H1 (cell line): ENCODE measurements at regions not wholly inside any gene's neighbourhood (a gene's known extent, or its start where the extent isn't known, plus 50 kb on each side); places are given as distances from the start of the nearest gene placed in this dataset.

Experiments
- CTCF ChIA-PET: fragments of 300-600 bp; sonication (Branson Sonifier 250); formaldehyde crosslinking; loops from one replicate; lab custom pipeline; 2021; ENCODE audit not compliant: partially characterized antibody; lab: Charles Lee
- POLR2A ChIA-PET: fragments of 300-600 bp; sonication (Branson Sonifier 250); formaldehyde crosslinking; loops from one replicate; lab custom pipeline; 2021; ENCODE audit warnings: inconsistent platforms; ENCODE audit not compliant: partially characterized antibody; lab: Charles Lee
- DNase-seq, 2 experiments: peaks; one replicate each; pipeline versions ENCODE4 v3.0.0 to v3.0.0-alpha.2; 2010 to 2022; ENCODE audit warnings: low spot score in 2 of 2, low read depth in 1 of 2, mixed read lengths in 1 of 2
- FAIRE-seq: peaks from 2 replicates; lab custom pipeline; 2011; peaks lifted over from hg19 to GRCh38; lab: Jason Lieb, UNC
- H2AFZ ChIP-seq: 2 replicates; pipeline ENCODE4 v1.8.1; 2012; ENCODE audit warnings: low read length, inconsistent platforms
- H2AK5ac ChIP-seq: 2 replicates; pipeline ENCODE4 v1.6.1; 2013; ENCODE audit warnings: low read depth, low read length
- H2BK120ac ChIP-seq: replicated peaks from 2 replicates; pipeline ENCODE3; 2013; ENCODE audit warnings: low read depth, low read length, inconsistent platforms
- H2BK12ac ChIP-seq: 2 replicates; pipeline ENCODE4 v1.6.1; 2013; ENCODE audit warnings: low read depth, low read length
- H2BK15ac ChIP-seq: 2 replicates; pipeline ENCODE4 v1.6.1; 2013; ENCODE audit warnings: low read length
- H2BK20ac ChIP-seq: 2 replicates; pipeline ENCODE4 v1.6.1; 2013; ENCODE audit warnings: low read length
- H2BK5ac ChIP-seq: 2 replicates; pipeline ENCODE4 v1.6.1; 2013; ENCODE audit warnings: low read depth, low read length
- H3K14ac ChIP-seq: 2 replicates; pipeline ENCODE4 v1.6.1; 2013; ENCODE audit warnings: inconsistent platforms; ENCODE audit not compliant: insufficient read length
- H3K18ac ChIP-seq: 2 replicates; pipeline ENCODE4 v1.6.1; 2013; ENCODE audit warnings: low read length; ENCODE audit errors: extremely low read depth
- H3K23ac ChIP-seq: 2 replicates; pipeline ENCODE4 v1.6.1; 2013; ENCODE audit warnings: inconsistent platforms; ENCODE audit not compliant: insufficient read length
- H3K23me2 ChIP-seq: 2 replicates; pipeline ENCODE4 v1.6.1; 2013; ENCODE audit warnings: low read depth, low read length
- H3K27ac ChIP-seq: 2 replicates; pipeline ENCODE4 v1.6.1; 2011; ENCODE audit warnings: low read depth, low read length, inconsistent platforms
- H3K27me3 ChIP-seq, 4 experiments: replicated peaks in 1 of 4; 1 replicate in 1 of 4; 2 replicates in 3 of 4; pipeline versions ENCODE4 v1.6.1 to v1.8.1; 2011 to 2013; ENCODE audit warnings: low read length in 3 of 4, mild to moderate bottlenecking in 3 of 4, inconsistent platforms in 2 of 4, mixed read lengths in 2 of 4, moderate library complexity in 1 of 4; ENCODE audit not compliant: control insufficient read depth in 3 of 4, insufficient read depth in 3 of 4; ENCODE audit errors: extremely low read depth in 1 of 4
- H3K36me3 ChIP-seq, 4 experiments: 2 replicates each; pipeline versions ENCODE4 v1.6.1 to v1.8.1; 2011 to 2013; ENCODE audit warnings: mild to moderate bottlenecking in 4 of 4, low read length in 3 of 4, moderate library complexity in 2 of 4, control low read depth in 1 of 4, inconsistent platforms in 1 of 4; ENCODE audit not compliant: insufficient read depth in 4 of 4, control insufficient read depth in 2 of 4
- H3K4ac ChIP-seq: replicated peaks from 2 replicates; pipeline ENCODE3; 2013; ENCODE audit warnings: low read length, low read depth, mixed read lengths, inconsistent platforms; ENCODE audit not compliant: insufficient read length
- H3K4me1 ChIP-seq, 4 experiments: replicated peaks in 1 of 4; 1 replicate in 1 of 4; 2 replicates in 3 of 4; pipeline versions ENCODE4 v1.6.1 to v1.8.1; 2011 to 2013; ENCODE audit warnings: low read length in 3 of 4, inconsistent platforms in 2 of 4, mixed read lengths in 1 of 4; ENCODE audit not compliant: insufficient read depth in 4 of 4, control insufficient read depth in 3 of 4
- H3K4me2 ChIP-seq, 2 experiments: 2 replicates each; pipeline versions ENCODE4 v1.6.1 to v1.8.1; 2011 to 2013; ENCODE audit warnings: low read depth in 2 of 2, low read length in 2 of 2, control low read depth in 1 of 2, inconsistent platforms in 1 of 2, mild to moderate bottlenecking in 1 of 2; ENCODE audit not compliant: insufficient read depth in 1 of 2
- H3K4me3 ChIP-seq, 4 experiments: fragments of 200-600, 300-600 bp in 1 of 4; sonication (generic), shearing (Covaris generic), sonication (Bioruptor Twin) in 1 of 4; 2 replicates each; pipeline versions ENCODE4 v1.5.1 to v1.8.1; 2011 to 2016; ENCODE audit warnings: low read length in 4 of 4, low read depth in 3 of 4, control low read depth in 2 of 4, inconsistent platforms in 2 of 4, mild to moderate bottlenecking in 2 of 4, mixed read lengths in 1 of 4, moderate library complexity in 1 of 4; ENCODE audit not compliant: insufficient read depth in 2 of 4; ENCODE audit errors: extremely low read depth in 1 of 4
- H3K56ac ChIP-seq: replicated peaks from 2 replicates; pipeline ENCODE3; 2013; ENCODE audit warnings: low read depth, mild to moderate bottlenecking, mixed read lengths, low read length, inconsistent platforms; ENCODE audit not compliant: insufficient read length
- H3K79me1 ChIP-seq: 2 replicates; pipeline ENCODE4 v1.6.1; 2013; ENCODE audit warnings: low read depth, low read length, control low read depth
- H3K79me2 ChIP-seq, 2 experiments: 2 replicates each; pipeline versions ENCODE4 v1.6.1 to v1.8.1; 2012 to 2013; ENCODE audit warnings: low read length in 2 of 2, mild to moderate bottlenecking in 2 of 2, inconsistent platforms in 1 of 2; ENCODE audit not compliant: insufficient read depth in 2 of 2, control insufficient read depth in 1 of 2
- H3K9ac ChIP-seq, 4 experiments: replicated peaks in 1 of 4; 1 replicate in 1 of 4; 2 replicates in 3 of 4; pipeline versions ENCODE4 v1.6.1 to v1.8.1; 2011 to 2013; ENCODE audit warnings: low read depth in 3 of 4, low read length in 3 of 4, control low read depth in 2 of 4, mild to moderate bottlenecking in 2 of 4, moderate library complexity in 2 of 4, inconsistent platforms in 1 of 4; ENCODE audit errors: extremely low read depth in 1 of 4
- H3K9me3 ChIP-seq, 2 experiments: 2 replicates each; pipeline versions ENCODE4 v1.6.1 to v1.8.1; 2012 to 2013; ENCODE audit warnings: mild to moderate bottlenecking in 2 of 2, moderate library complexity in 2 of 2, control low read depth in 1 of 2, inconsistent platforms in 1 of 2, low read depth in 1 of 2, low read length in 1 of 2, mixed read lengths in 1 of 2; ENCODE audit not compliant: insufficient read depth in 2 of 2
- H4K20me1 ChIP-seq, 2 experiments: replicated peaks in 1 of 2; 2 replicates each; pipeline versions ENCODE3 to v1.8.1; 2011 to 2013; ENCODE audit warnings: inconsistent platforms in 2 of 2, low read length in 2 of 2, mild to moderate bottlenecking in 1 of 2; ENCODE audit not compliant: insufficient read depth in 2 of 2, control insufficient read depth in 1 of 2
- H4K5ac ChIP-seq: 2 replicates; pipeline ENCODE4 v1.6.1; 2013; ENCODE audit warnings: low read length, low read depth, mixed read lengths, inconsistent platforms; ENCODE audit not compliant: insufficient read length
- H4K8ac ChIP-seq: 2 replicates; pipeline ENCODE4 v1.8.0; 2013; ENCODE audit warnings: mild to moderate bottlenecking, moderate library complexity, low read length, inconsistent platforms; ENCODE audit not compliant: insufficient read depth; ENCODE audit errors: extremely low read depth
- H4K91ac ChIP-seq: replicated peaks from 2 replicates; pipeline ENCODE3; 2013; ENCODE audit warnings: low read length, mixed read lengths, inconsistent platforms; ENCODE audit not compliant: insufficient read length
- BCL11A ChIP-seq, 2 experiments: IDR thresholded peaks; one replicate each; pipeline ENCODE4 v1.6.1; 2011; ENCODE audit warnings: low read depth in 2 of 2, low read length in 2 of 2, mild to moderate bottlenecking in 2 of 2
- CBX5 ChIP-seq: fragments of 300-800, 300-1000 bp; sonication (generic); IDR thresholded peaks from 2 replicates; pipeline ENCODE4 v1.7.1; 2016; ENCODE audit warnings: antibody characterized with exemption, low read length, low read depth
- CTBP2 ChIP-seq: IDR thresholded peaks from 2 replicates; pipeline ENCODE4 v1.7.0; 2011; ENCODE audit warnings: borderline replicate concordance, mild to moderate bottlenecking, moderate library complexity, mixed read lengths, low read length; ENCODE audit not compliant: insufficient read depth, insufficient read length
- E2F6 ChIP-seq: IDR thresholded peaks from 2 replicates; pipeline ENCODE4 v1.6.1; 2012; ENCODE audit warnings: inconsistent platforms
- GABPA ChIP-seq: IDR thresholded peaks from 2 replicates; pipeline ENCODE4 v1.6.1; 2011; ENCODE audit warnings: mild to moderate bottlenecking, low read length, moderate library complexity, borderline replicate concordance; ENCODE audit not compliant: insufficient read depth
- HDAC2 ChIP-seq, 2 experiments: fragments of 300-600 bp in 1 of 2; sonication (generic) in 1 of 2; IDR thresholded peaks; 2 replicates each; pipeline ENCODE4 v1.6.1; 2011 to 2012; ENCODE audit warnings: low read depth in 2 of 2, low read length in 2 of 2, mild to moderate bottlenecking in 2 of 2, moderate library complexity in 2 of 2, borderline replicate concordance in 1 of 2, inconsistent platforms in 1 of 2
- NRF1 ChIP-seq: IDR thresholded peaks from 2 replicates; pipeline ENCODE4 v1.6.1; 2011; ENCODE audit warnings: mild to moderate bottlenecking, low read depth, low read length, improper control_type of control experiment
- POLR2A ChIP-seq, 2 experiments: IDR thresholded peaks; 1 replicate in 1 of 2; 2 replicates in 1 of 2; pipeline ENCODE4 v1.6.1; 2011; ENCODE audit warnings: low read depth in 2 of 2, low read length in 2 of 2, mild to moderate bottlenecking in 2 of 2; ENCODE audit errors: control extremely low read depth in 1 of 2
- POU5F1 ChIP-seq: IDR thresholded peaks from 2 replicates; pipeline ENCODE4 v1.6.1; 2011; ENCODE audit warnings: low read depth, mild to moderate bottlenecking, low read length, moderate library complexity
- RBBP5 ChIP-seq: IDR thresholded peaks from 2 replicates; pipeline ENCODE4 v1.7.1; 2012; ENCODE audit warnings: low read depth, mild to moderate bottlenecking, inconsistent platforms, low read length, moderate library complexity, borderline replicate concordance
- RXRA ChIP-seq: IDR thresholded peaks from 2 replicates; pipeline ENCODE4 v1.6.1; 2011; ENCODE audit warnings: low read depth, mild to moderate bottlenecking, low read length, moderate library complexity; ENCODE audit not compliant: insufficient read depth
- TAF7 ChIP-seq: optimal IDR thresholded peaks from 2 replicates; pipeline ENCODE3; 2011; ENCODE audit warnings: low read depth, mild to moderate bottlenecking, inconsistent platforms, low read length, moderate library complexity, borderline replicate concordance
- TCF12 ChIP-seq: IDR thresholded peaks from 2 replicates; pipeline ENCODE4 v1.6.1; 2011; ENCODE audit warnings: low read depth, mild to moderate bottlenecking, low read length
- ZNF274 ChIP-seq: IDR thresholded peaks from 2 replicates; pipeline ENCODE4 v1.7.0; 2012; ENCODE audit warnings: low read length, borderline replicate concordance; ENCODE audit errors: extremely low read depth
- WGBS, 2 experiments: shearing (Covaris generic) in 1 of 2; methylation state at CpG; one replicate each; pipeline versions ENCODE4 v1.1.6 to v1.1.7; 2013 to 2015; ENCODE audit warnings: low lambda C conversion rate in 2 of 2, mixed read lengths in 2 of 2, inconsistent platforms in 1 of 2, low coverage in 1 of 2, missing lambda C conversion rate in 1 of 2; ENCODE audit not compliant: insufficient replicate concordance in 2 of 2, insufficient coverage in 1 of 2, insufficient read length in 1 of 2; ENCODE audit errors: extremely low coverage in 1 of 2, missing lambda C conversion rate in 1 of 2; 5-methylcytosine and 5-hydroxymethylcytosine counted together

GRCh38 chr21:16596369-16596768 is 866.6 kb downstream of the USP25 start:
- no peak overlapping the region for H2AK5ac ChIP-seq
- POLR2A ChIA-PET, result no interaction called here
- no peak for FAIRE-seq
- TF ChIP-seq TCF12 (no peak), NRF1 (no peak), TAF7 (no peak), BCL11A (IDR thresholded peaks at IDR 0.05; ENCODE audit: low read depth in 2 of 2, low read length in 2 of 2) (no peak), RXRA (no peak), RBBP5 (no peak), HDAC2 (IDR thresholded peaks at IDR 0.05; ENCODE audit: borderline replicate concordance in 1 of 2, low read depth in 2 of 2, low read length in 2 of 2) (no peak), E2F6 (no peak), POLR2A (IDR thresholded peaks at IDR 0.05; ENCODE audit: control extremely low read depth in 1 of 2, low read depth in 2 of 2, low read length in 2 of 2) (no peak), CBX5 (no peak), POU5F1 (no peak), CTBP2 (no peak), GABPA (no peak), ZNF274 (no peak)

More at GRCh38 chr21:16596369-16596768, 866.6 kb downstream of the USP25 start:
- Histone ChIP-seq H2BK5ac (no peak overlapping the region), H3K23me2 (no peaks in the 10 kb centered on the region), H3K56ac (no peak overlapping the region), H3K18ac (no peak overlapping the region), H3K79me2 (no peaks in the 10 kb centered on the region), H4K20me1 (no peaks in the 10 kb centered on the region), H4K5ac (no peak overlapping the region), H3K79me1 (no peaks in the 10 kb centered on the region), H3K9me3 (no peaks in the 10 kb centered on the region), H3K23ac (no peak overlapping the region), H3K4ac (no peak overlapping the region), H2BK12ac (no peak overlapping the region), H3K27ac (no peak overlapping the region), H3K36me3 (no peaks in the 10 kb centered on the region), H3K14ac (no peak overlapping the region), H3K4me1 (no peaks in the 10 kb centered on the region), H2AFZ (no peak overlapping the region), H2BK120ac (no peak overlapping the region), H3K4me3 (no peak overlapping the region), H4K91ac (no peak overlapping the region), H3K27me3 (peaks cover 0 to 1% (median 0%) of the 10 kb centered on the region in 4 experiments; a peak in 1 of 7 replicates), H2BK20ac (no peak overlapping the region), H3K4me2 (no peak overlapping the region), H3K9ac (no peak overlapping the region), H2BK15ac (no peak overlapping the region), H4K8ac (no peak overlapping the region)
- CTCF ChIA-PET, result interaction anchor here (0.6 kb wide), 1 partner anchor 233 kb away, joined by 3 read pairs; no protein-coding TSS in a partner anchor
- no peak for DNase-seq
- WGBS, 2 experiments, result 93% methylated on average over 4 of the region's 4 CpGs; no CpG with 5 or more reads in 1 of the 2 experiments
